GM18508 (cell line): ENCODE measurements at regions not wholly inside any gene's neighbourhood (a gene's known extent, or its start where the extent isn't known, plus 50 kb on each side); places are given as distances from the start of the nearest gene placed in this dataset.

Source experiments
- ATAC-seq: cut with Tn5 transposase; IDR thresholded peaks from one replicate; pipeline ENCODE4 v1.9.1; 2021; ENCODE audit warnings: moderate number of reproducible peaks; ENCODE audit not compliant: insufficient read depth, unreplicated experiment

- ATAC-seq = no peak
Observed at GRCh38 chr11:36818410-36818809, 220.4 kb upstream of the RAG2 start.

- no peak for ATAC-seq
Observed at GRCh38 chr11:36817336-36817965, 219.4 kb upstream of the RAG2 start.

GRCh38 chr11:36809303-36809702 is 211.3 kb upstream of the RAG2 start:
- ATAC-seq = no peak

- ATAC-seq = no peak
Observed at GRCh38 chr11:36807871-36808270, 209.8 kb upstream of the RAG2 start.

GRCh38 chr11:36803084-36803483 is 205.0 kb upstream of the RAG2 start:
- ATAC-seq = no peak

- ATAC-seq = no peak
Observed at GRCh38 chr11:36792996-36793914, 195.2 kb upstream of the RAG2 start.

- ATAC-seq = no peak
Observed at GRCh38 chr11:36791957-36792356, 193.9 kb upstream of the RAG2 start.

- ATAC-seq = no peak
Observed at GRCh38 chr11:36790526-36790925, 192.5 kb upstream of the RAG2 start.

GRCh38 chr11:36783808-36784207 is 185.8 kb upstream of the RAG2 start:
- no peak for ATAC-seq

GRCh38 chr11:36779791-36780190 is 181.8 kb upstream of the RAG2 start:
- ATAC-seq = no peak

- no peak for ATAC-seq
Observed at GRCh38 chr11:36777311-36777710, 179.3 kb upstream of the RAG2 start.

- ATAC-seq = no peak
Observed at GRCh38 chr11:36775756-36776155, 177.7 kb upstream of the RAG2 start.

GRCh38 chr11:36775130-36775529 is 177.1 kb upstream of the RAG2 start:
- ATAC-seq = no peak

- ATAC-seq = no peak
Observed at GRCh38 chr11:36774603-36775002, 176.6 kb upstream of the RAG2 start.

- peak; percentile 66 for ATAC-seq
Observed at GRCh38 chr11:36763187-36763586, 165.2 kb upstream of the RAG2 start.

GRCh38 chr11:36757075-36757474 is 159.0 kb upstream of the RAG2 start:
- ATAC-seq = no peak

- ATAC-seq = no peak
Observed at GRCh38 chr11:36753960-36754359, 155.9 kb upstream of the RAG2 start.

GRCh38 chr11:36751996-36752395 is 154.0 kb upstream of the RAG2 start:
- no peak for ATAC-seq

GRCh38 chr11:36751335-36751781 is 153.3 kb upstream of the RAG2 start:
- no peak for ATAC-seq

- ATAC-seq = no peak
Observed at GRCh38 chr11:36750349-36750748, 152.3 kb upstream of the RAG2 start.

- no peak for ATAC-seq
Observed at GRCh38 chr11:36748836-36749235, 150.8 kb upstream of the RAG2 start.
